Calu3 (cell line): ENCODE measurements at regions not wholly inside any gene's neighbourhood (a gene's known extent, or its start where the extent isn't known, plus 50 kb on each side); places are given as distances from the start of the nearest gene placed in this dataset.
A peak's percentile ranks its signal among the peaks of the same experiment; 100 is the strongest.

Experiments used
- BruUV-seq: library from RNA; stranded (reverse); fragments of 400-500 nt; replicated peaks from 2 replicates; lab custom pipeline; 2021; lab: Mats Ljungman, UMichigan
- CTCF ChIA-PET: fragments of 300-600 bp; sonication (Branson Sonifier 250); formaldehyde crosslinking; loops from one replicate; lab custom pipeline; 2022; ENCODE audit warnings: antibody characterized with exemption; lab: Charles Lee
- DNase-seq: peaks from one replicate; pipeline ENCODE4 v3.0.0; 2022
- H3K27ac Mint-ChIP-seq: one replicate; pipeline ENCODE4 v1.8.0; 2022; ENCODE audit warnings: mixed read lengths; ENCODE audit not compliant: unreplicated experiment
- H3K27me3 Mint-ChIP-seq: one replicate; pipeline ENCODE4 v1.8.0; 2022; ENCODE audit warnings: mixed read lengths; ENCODE audit not compliant: unreplicated experiment
- H3K36me3 Mint-ChIP-seq: one replicate; pipeline ENCODE4 v1.8.0; 2022; ENCODE audit warnings: mild to moderate bottlenecking, moderate library complexity, mixed read lengths; ENCODE audit not compliant: insufficient read depth, unreplicated experiment
- H3K4me1 Mint-ChIP-seq: one replicate; pipeline ENCODE4 v1.8.0; 2022; ENCODE audit warnings: mild to moderate bottlenecking, low read depth, mixed read lengths; ENCODE audit not compliant: unreplicated experiment
- H3K4me3 Mint-ChIP-seq: one replicate; pipeline ENCODE4 v1.8.0; 2022; ENCODE audit warnings: mild to moderate bottlenecking, low read depth, moderate library complexity, mixed read lengths; ENCODE audit not compliant: unreplicated experiment
- H3K9me3 Mint-ChIP-seq: one replicate; pipeline ENCODE4 v1.8.0; 2022; ENCODE audit warnings: low read depth, mixed read lengths; ENCODE audit not compliant: unreplicated experiment
- CTCF ChIP-seq: fragments of 200-600 bp; IDR thresholded peaks from one replicate; pipeline ENCODE4 v1.8.0; 2022; ENCODE audit warnings: antibody characterized with exemption; ENCODE audit not compliant: unreplicated experiment
- intact Hi-C: fragments of 100-400 bp; cut with micrococcal nuclease; formaldehyde crosslinking; loops from one replicate; pipeline ENCODE4 v1.10.0; 2022; ENCODE audit not compliant: unreplicated experiment

- Mint-ChIP-seq H3K4me1 (peaks cover 14% of the 10 kb centered on the region), H3K36me3 (no peaks in the 10 kb centered on the region), H3K4me3 (no peak overlapping the region), H3K27ac (no peak overlapping the region), H3K9me3 (no peaks in the 10 kb centered on the region), H3K27me3 (no peaks in the 10 kb centered on the region)
- DNase-seq, result no peak
- intact Hi-C loops, result no loop called here
- CTCF ChIA-PET, result no interaction called here
- TF ChIP-seq CTCF, result no peak
- BruUV-seq, result no TSS peak
Observed at GRCh38 chr4:117412661-117413060, 327.3 kb upstream of the TRAM1L1 start.

DNA sequence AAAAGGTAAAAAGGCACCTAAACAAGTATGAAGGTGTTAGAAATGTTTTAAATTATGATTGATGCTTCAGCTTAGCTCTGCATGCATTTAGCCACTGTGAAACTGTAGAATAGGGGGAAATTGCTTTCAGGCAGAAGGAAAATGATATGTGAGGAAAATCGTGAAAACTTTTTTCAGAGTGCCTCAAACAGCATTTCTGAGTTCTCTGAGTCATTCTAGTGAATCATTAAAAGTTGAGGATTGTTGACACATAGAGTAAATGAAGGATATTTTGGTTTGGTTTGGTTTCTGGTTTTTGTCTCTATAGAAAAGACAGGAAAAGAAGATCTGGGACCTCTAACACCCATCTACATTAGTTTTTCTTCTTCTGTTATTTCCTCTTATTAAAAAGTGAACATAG is 332.5 kb upstream of the TRAM1L1 start:
- TF ChIP-seq CTCF, result no peak
- no peak overlapping the region for H3K4me3 Mint-ChIP-seq
- H3K9me3 Mint-ChIP-seq, result no peaks in the 10 kb centered on the region
- no peak for DNase-seq
- H3K36me3 Mint-ChIP-seq, result no peaks in the 10 kb centered on the region
- H3K27ac Mint-ChIP-seq, result peak overlapping the region; percentile 30
- intact Hi-C loops, result no loop called here
- CTCF ChIA-PET, result no interaction called here
- H3K4me1 Mint-ChIP-seq, result peaks cover 18% of the 10 kb centered on the region
- BruUV-seq, result no TSS peak
- H3K27me3 Mint-ChIP-seq, result no peaks in the 10 kb centered on the region

GRCh38 chr4:117420948-117421347 is 335.6 kb upstream of the TRAM1L1 start:
- CTCF ChIA-PET, result no interaction called here
- no peak for TF ChIP-seq CTCF
- Mint-ChIP-seq H3K4me1 (peaks cover 18% of the 10 kb centered on the region), H3K27ac (no peak overlapping the region), H3K27me3 (no peaks in the 10 kb centered on the region), H3K4me3 (no peak overlapping the region), H3K9me3 (no peaks in the 10 kb centered on the region), H3K36me3 (no peaks in the 10 kb centered on the region)
- no peak for DNase-seq
- BruUV-seq, result no TSS peak
- intact Hi-C loops, result no loop called here

GRCh38 chr4:117421706-117422105 is 336.3 kb upstream of the TRAM1L1 start:
- TF ChIP-seq CTCF, result no peak
- intact Hi-C loops, result no loop called here
- Mint-ChIP-seq H3K27ac (no peak overlapping the region), H3K36me3 (no peaks in the 10 kb centered on the region), H3K4me3 (no peak overlapping the region), H3K4me1 (peaks cover 13% of the 10 kb centered on the region), H3K27me3 (no peaks in the 10 kb centered on the region), H3K9me3 (no peaks in the 10 kb centered on the region)
- DNase-seq, result no peak
- no TSS peak for BruUV-seq
- CTCF ChIA-PET, result no interaction called here
